ENCODE measurements at regions not wholly inside any gene's neighbourhood (a gene's known extent, or its start where the extent isn't known, plus 50 kb on each side); places are given as distances from the start of the nearest gene placed in this dataset.

- H3K79me2 ChIP-seq (ENCODE audit: insufficient read depth): no peaks in the 10 kb centered on the region
- H3F3A ChIP-seq (replicated peaks; ENCODE audit: insufficient read depth): no peaks in the 10 kb centered on the region
- ChIA-PET CTCF (no interaction called here), POLR2A (no interaction called here)
- H3K27me3 ChIP-seq (ENCODE audit: insufficient read depth): no peaks in the 10 kb centered on the region
- no peak for DNase-seq
- H3K4me3 ChIP-seq (ENCODE audit: low read depth in 2 of 2, low read length in 1 of 2): no peak overlapping the region
- 5% methylated on average over 1 of the region's 1 CpG for WGBS (ENCODE audit: low lambda C conversion rate)
- H3K9me3 ChIP-seq: no peaks in the 10 kb centered on the region
- H3K27ac ChIP-seq (ENCODE audit: low read depth in 2 of 2, low read length in 1 of 2): no peak overlapping the region
- H4K20me1 ChIP-seq (ENCODE audit: insufficient read depth): no peaks in the 10 kb centered on the region
- H3K4me1 ChIP-seq (ENCODE audit: control insufficient read depth in 1 of 2, insufficient read depth in 2 of 2, low read depth in 1 of 2, low read length in 1 of 2): no peaks in the 10 kb centered on the region
- H3K36me3 ChIP-seq (replicated peaks in 1 of 2; ENCODE audit: control insufficient read depth in 1 of 2, insufficient read depth in 2 of 2, low read length in 1 of 2): no peaks in the 10 kb centered on the region
- TF ChIP-seq USF1 (IDR thresholded peaks at IDR 0.05; ENCODE audit: borderline replicate concordance, low read depth): no peak
- no peak for TF ChIP-seq USF2 (IDR thresholded peaks at IDR 0.05; ENCODE audit: borderline replicate concordance, low read depth, low read length)
- no peak for TF ChIP-seq RXRA (IDR thresholded peaks at IDR 0.05; ENCODE audit: borderline replicate concordance, low read depth)
- TF ChIP-seq ZBTB33 (IDR thresholded peaks at IDR 0.05; ENCODE audit: borderline replicate concordance, low read depth): no peak
- no peak for TF ChIP-seq RAD21 (IDR thresholded peaks at IDR 0.05; ENCODE audit: low read length)
- TF ChIP-seq FOSL2 (IDR thresholded peaks at IDR 0.05; ENCODE audit: borderline replicate concordance, low read depth): no peak
- no peak for TF ChIP-seq GABPA (IDR thresholded peaks at IDR 0.05; ENCODE audit: low read depth)
- no peak for TF ChIP-seq EZH2phosphoT487 (IDR thresholded peaks at IDR 0.05; ENCODE audit: borderline replicate concordance, low read depth)
- no peak for TF ChIP-seq ELF1 (IDR thresholded peaks at IDR 0.05)
- TF ChIP-seq MEF2A (IDR thresholded peaks at IDR 0.05; ENCODE audit: borderline replicate concordance, low read depth): no peak
- no peak for TF ChIP-seq CTCF (IDR thresholded peaks at IDR 0.05)
- no peak for TF ChIP-seq MXI1 (IDR thresholded peaks at IDR 0.05; ENCODE audit: low read depth, low read length)
- no peak for TF ChIP-seq RCOR1 (IDR thresholded peaks at IDR 0.05; ENCODE audit: low read length)
- no peak overlapping the region for H2AFZ ChIP-seq (ENCODE audit: low read depth)
- H3K9ac ChIP-seq: no peak overlapping the region
- no peak overlapping the region for H3K4me2 ChIP-seq
- H3K9me2 ChIP-seq: no peaks in the 10 kb centered on the region
Measured at GRCh38 chr5:130727830-130728229, 437.2 kb downstream of the HINT1 start.
